HEK293 (cell line): ENCODE measurements at regions not wholly inside any gene's neighbourhood (a gene's known extent, or its start where the extent isn't known, plus 50 kb on each side); places are given as distances from the start of the nearest gene placed in this dataset.

Source experiments
- CTCF ChIA-PET: fragments of 350-600 bp; formaldehyde crosslinking; extraction: SDS; loops from one replicate; lab custom pipeline; 2021; ENCODE audit warnings: antibody characterized with exemption; lab: Yijun Ruan, JAX
- POLR2A ChIA-PET: fragments of 300-600 bp; formaldehyde crosslinking; extraction: SDS; loops from one replicate; lab custom pipeline; 2020; ENCODE audit warnings: antibody characterized with exemption, inconsistent platforms; lab: Yijun Ruan, JAX
- H3K27ac ChIP-seq: fragments of 200-500 bp; sonication (Bioruptor generic); 2 replicates; pipeline ENCODE4 v1.5.1; 2014; ENCODE audit warnings: low read depth, low read length, control low read depth, inconsistent platforms; ENCODE audit errors: extremely low read depth
- H3K36me3 ChIP-seq, 2 experiments: fragments of 200-500 bp in 1 of 2; sonication (Bioruptor generic) in 1 of 2; 1 replicate in 1 of 2; 2 replicates in 1 of 2; pipeline ENCODE4 v1.5.1; 2014 to 2017; ENCODE audit warnings: inconsistent platforms in 2 of 2, low read length in 2 of 2; ENCODE audit not compliant: control insufficient read depth in 2 of 2, insufficient read depth in 1 of 2
- H3K4me1 ChIP-seq: fragments of 200-500 bp; sonication (Bioruptor generic); 2 replicates; pipeline ENCODE4 v1.5.1; 2014; ENCODE audit warnings: mild to moderate bottlenecking, low read length, inconsistent platforms; ENCODE audit not compliant: control insufficient read depth, insufficient read depth
- H3K4me3 ChIP-seq: 2 replicates; pipeline ENCODE4 v1.5.1; 2011; ENCODE audit warnings: low read depth, mild to moderate bottlenecking, control low read depth, low read length, moderate library complexity
- H3K9me3 ChIP-seq: fragments of 200-500 bp; sonication (Bioruptor generic); 2 replicates; pipeline ENCODE4 v1.5.1; 2014; ENCODE audit warnings: low read depth, low read length, inconsistent platforms; ENCODE audit not compliant: control insufficient read depth, insufficient read depth
- KLF1 ChIP-seq: fragments of 450-650 bp; formaldehyde crosslinking; IDR thresholded peaks from 2 replicates; pipeline ENCODE4 v1.5.1; 2016; ENCODE audit warnings: missing biosample characterization, missing genetic modification characterization
- PBX3 ChIP-seq: sonication (generic); formaldehyde crosslinking; IDR thresholded peaks from 2 replicates; pipeline ENCODE4 v1.8.1; 2022; ENCODE audit warnings: mild to moderate bottlenecking, moderate library complexity, missing genetic modification reagents
- PRDM10 ChIP-seq: fragments of 450-650 bp; formaldehyde crosslinking; IDR thresholded peaks from 2 replicates; pipeline ENCODE4 v1.5.1; 2016; ENCODE audit warnings: missing biosample characterization, missing genetic modification characterization
- WT1 ChIP-seq: fragments of 450-650 bp; formaldehyde crosslinking; IDR thresholded peaks from 2 replicates; pipeline ENCODE4 v1.5.1; 2016; ENCODE audit warnings: missing biosample characterization, missing genetic modification characterization
- ZBTB17 ChIP-seq: fragments of 450-650 bp; formaldehyde crosslinking; IDR thresholded peaks from 2 replicates; pipeline ENCODE4 v1.5.1; 2016; ENCODE audit warnings: missing biosample characterization, missing genetic modification characterization
- ZBTB6 ChIP-seq: fragments of 450-650 bp; formaldehyde crosslinking; IDR thresholded peaks from 2 replicates; pipeline ENCODE4 v1.5.1; 2017; ENCODE audit warnings: missing biosample characterization, missing genetic modification characterization
- ZIC2 ChIP-seq: fragments of 450-650 bp; formaldehyde crosslinking; IDR thresholded peaks from 2 replicates; pipeline ENCODE4 v1.5.1; 2016; ENCODE audit warnings: missing biosample characterization, missing genetic modification characterization
- ZNF214 ChIP-seq: fragments of 450-650 bp; formaldehyde crosslinking; IDR thresholded peaks from 2 replicates; pipeline ENCODE4 v1.5.1; 2017; ENCODE audit warnings: missing biosample characterization, mild to moderate bottlenecking, missing genetic modification characterization, borderline replicate concordance
- ZNF26 ChIP-seq: fragments of 450-650 bp; formaldehyde crosslinking; IDR thresholded peaks from 2 replicates; pipeline ENCODE4 v1.5.1; 2016; ENCODE audit warnings: missing biosample characterization, missing genetic modification characterization
- ZNF274 ChIP-seq, 2 experiments: fragments of 200-500 bp in 1 of 2; fragments of 450-650 bp in 1 of 2; sonication (Bioruptor generic) in 1 of 2; formaldehyde crosslinking in 1 of 2; IDR thresholded peaks; 2 replicates each; pipeline versions ENCODE4 v1.5.1 to v1.6.1; 2014 to 2016; ENCODE audit warnings: borderline replicate concordance in 1 of 2, inconsistent platforms in 1 of 2, low read length in 1 of 2, missing biosample characterization in 1 of 2, missing genetic modification characterization in 1 of 2
- ZNF391 ChIP-seq: fragments of 450-650 bp; formaldehyde crosslinking; IDR thresholded peaks from 2 replicates; pipeline ENCODE4 v1.5.1; 2016; ENCODE audit warnings: low read depth, missing biosample characterization, missing genetic modification characterization, borderline replicate concordance
- ZNF398 ChIP-seq: fragments of 450-650 bp; formaldehyde crosslinking; IDR thresholded peaks from 2 replicates; pipeline ENCODE4 v1.5.1; 2017; ENCODE audit warnings: missing biosample characterization, missing genetic modification characterization
- ZNF404 ChIP-seq: fragments of 450-650 bp; formaldehyde crosslinking; IDR thresholded peaks from 2 replicates; pipeline ENCODE4 v1.5.1; 2017; ENCODE audit warnings: missing biosample characterization, missing genetic modification characterization
- ZNF639 ChIP-seq: fragments of 450-650 bp; formaldehyde crosslinking; IDR thresholded peaks from 2 replicates; pipeline ENCODE4 v1.5.1; 2016; ENCODE audit warnings: missing biosample characterization, missing genetic modification characterization
- ZSCAN18 ChIP-seq: fragments of 450-650 bp; formaldehyde crosslinking; IDR thresholded peaks from 2 replicates; pipeline ENCODE4 v1.5.1; 2016; ENCODE audit warnings: missing biosample characterization, missing genetic modification characterization
- ZSCAN23 ChIP-seq: fragments of 450-650 bp; formaldehyde crosslinking; IDR thresholded peaks from 2 replicates; pipeline ENCODE4 v1.5.1; 2016; ENCODE audit warnings: missing biosample characterization, missing genetic modification characterization

GRCh38 chr16:66007717-66008116, 358.8 kb upstream of the CDH5 start:
- POLR2A ChIA-PET = interaction anchor here (0.6 kb wide), 1 partner anchor 131 kb away, joined by 3 read pairs; no protein-coding TSS in a partner anchor
- H3K4me3 ChIP-seq = no peak overlapping the region
- H3K4me1 ChIP-seq = no peaks in the 10 kb centered on the region
- H3K36me3 ChIP-seq = no peaks in the 10 kb centered on the region
- TF ChIP-seq ZNF274 (IDR thresholded peaks at IDR 0.05; ENCODE audit: low read length) = no peak
- TF ChIP-seq ZNF274 (tag by site-specific recombination; IDR thresholded peaks at IDR 0.05; ENCODE audit: borderline replicate concordance) = no peak
- no peak for TF ChIP-seq PBX3 (CRISPR knock-in tag)
- no peak for TF ChIP-seq ZNF214 (tag by site-specific recombination)
- no peak for TF ChIP-seq ZIC2 (tag by site-specific recombination)
- no peak for TF ChIP-seq ZNF391 (tag by site-specific recombination)
- TF ChIP-seq PRDM10 (tag by site-specific recombination) = no peak
- TF ChIP-seq ZBTB17 (tag by site-specific recombination) = no peak
- no peak for TF ChIP-seq ZSCAN18 (tag by site-specific recombination)
- TF ChIP-seq ZNF404 = no peak
- no peak for TF ChIP-seq KLF1 (tag by site-specific recombination)
- TF ChIP-seq ZSCAN23 = no peak
- TF ChIP-seq ZNF398 (tag by site-specific recombination) = no peak
- TF ChIP-seq WT1 (tag by site-specific recombination) = no peak
- TF ChIP-seq ZBTB6 (tag by site-specific recombination) = no peak
- TF ChIP-seq ZNF639 (tag by site-specific recombination) = no peak
- no peak for TF ChIP-seq ZNF26 (tag by site-specific recombination)
- TF ChIP-seq, all 188 proteins: peak for 0
- Histone ChIP-seq H3K27ac (no peak overlapping the region), H3K9me3 (no peaks in the 10 kb centered on the region)
- CTCF ChIA-PET = interaction anchor here (0.7 kb wide), 1 partner anchor 887 kb away, joined by 3 read pairs; no protein-coding TSS in a partner anchor
